ENCODE measurements at regions not wholly inside any gene's neighbourhood (a gene's known extent, or its start where the extent isn't known, plus 50 kb on each side); places are given as distances from the start of the nearest gene placed in this dataset.
"Not testable (repeated sequence)": the region's sequence is repeated elsewhere in the genome, so short reads cannot be mapped to it uniquely, and the experiment has no call there.

- H3K27ac ChIP-seq: no peak overlapping the region
- no peak for DNase-seq (ENCODE audit: low read depth, low spot score)
These were observed 420.8 kb downstream of the FUT8 start for GRCh38 chr14:65833267-65833880.

DNA sequence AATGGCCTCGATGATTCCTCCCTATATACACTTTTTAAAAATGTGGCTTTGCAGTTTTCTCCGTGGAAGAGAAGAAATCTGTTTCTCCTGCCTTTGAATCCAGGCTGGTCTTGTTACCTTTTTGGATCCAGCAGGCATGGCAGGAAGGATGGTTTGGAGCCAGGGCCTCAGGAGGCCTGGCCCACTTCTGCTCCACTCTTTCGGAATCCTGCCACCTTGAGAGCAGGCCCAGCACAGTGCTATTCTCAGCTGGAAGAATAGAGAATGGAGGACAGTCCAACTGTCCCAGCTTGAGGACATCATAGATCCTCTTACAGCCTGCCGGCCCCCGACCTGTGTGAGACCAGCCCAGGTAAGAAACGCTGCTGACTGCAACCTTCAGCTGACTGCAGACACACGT, 421.5 kb downstream of the FUT8 start:
- no peak for DNase-seq (ENCODE audit: low read depth, low spot score)
- H3K27ac ChIP-seq: no peak overlapping the region

DNA sequence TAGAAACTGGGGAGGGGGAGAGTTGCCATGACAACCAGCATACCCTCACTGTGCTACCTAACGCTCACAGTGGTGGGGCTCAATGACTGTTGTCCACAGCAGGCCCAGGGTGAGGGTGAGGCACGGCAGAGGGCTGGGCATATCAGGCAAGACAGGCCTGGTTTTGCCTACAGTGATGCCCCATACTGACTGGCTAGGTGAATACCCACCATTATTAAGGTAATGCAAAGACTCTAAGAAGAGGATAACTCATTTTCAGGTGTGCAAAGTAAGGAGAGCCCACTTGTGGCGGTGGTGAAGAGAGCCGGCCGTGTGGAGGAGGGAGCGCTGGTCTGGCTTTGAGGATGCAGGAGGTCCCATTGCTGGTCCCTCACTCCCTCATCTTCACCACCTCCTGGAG, 422.3 kb downstream of the FUT8 start:
- DNase-seq (ENCODE audit: low read depth, low spot score): no peak
- no peak overlapping the region for H3K27ac ChIP-seq

GRCh38 chr14:65835501-65835900, 423.0 kb downstream of the FUT8 start:
- DNase-seq (ENCODE audit: low read depth, low spot score): no peak
- H3K27ac ChIP-seq: no peak overlapping the region

DNA sequence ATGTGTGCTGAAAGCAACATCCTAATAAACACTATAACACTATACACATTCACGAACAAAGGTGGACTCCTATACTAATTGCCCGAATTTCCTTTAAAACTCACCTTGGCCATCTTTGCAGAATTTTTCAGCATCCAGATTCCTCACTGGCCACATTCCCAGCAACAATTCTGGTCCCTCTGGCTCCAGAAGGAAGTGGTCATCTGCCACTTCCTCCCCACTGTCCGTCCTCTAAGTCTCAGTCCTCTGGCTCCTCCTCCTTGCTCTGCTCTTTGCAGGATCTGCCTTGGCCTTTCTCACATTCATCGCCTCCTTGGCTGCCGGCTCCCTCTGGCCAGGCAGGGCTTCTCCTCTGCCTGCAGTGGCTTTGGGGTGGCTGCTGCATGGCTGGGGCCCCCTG, 426.0 kb downstream of the FUT8 start:
- H3K27ac ChIP-seq: no peak overlapping the region
- DNase-seq (ENCODE audit: low read depth, low spot score): no peak

GRCh38 chr14:65840118-65840751, 427.7 kb downstream of the FUT8 start:
- no peak overlapping the region for H3K27ac ChIP-seq
- no peak for DNase-seq (ENCODE audit: low read depth, low spot score)

DNA sequence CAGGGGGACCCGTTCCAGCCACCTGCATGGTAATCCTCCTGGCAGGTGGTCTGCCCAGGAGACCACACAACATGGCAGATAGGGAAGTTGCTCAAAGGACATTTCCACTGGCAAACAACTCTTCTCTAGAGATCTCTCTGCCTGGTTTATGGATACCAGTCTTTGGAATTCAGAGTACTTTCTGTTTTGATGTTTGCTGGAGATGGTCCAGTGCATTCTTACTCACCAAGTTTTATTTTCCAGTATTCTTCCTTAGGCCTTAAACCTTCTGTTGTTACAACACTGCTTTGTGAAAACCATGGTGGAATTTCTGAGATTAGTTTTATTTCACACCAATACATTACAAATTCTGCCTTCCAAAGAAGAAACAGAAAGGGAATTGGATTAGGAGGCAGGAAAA, 428.3 kb downstream of the FUT8 start:
- no peak overlapping the region for H3K27ac ChIP-seq
- DNase-seq (ENCODE audit: low read depth, low spot score): no peak

GRCh38 chr14:65846196-65846868, 433.8 kb downstream of the FUT8 start:
- H3K27ac ChIP-seq: no peak overlapping the region
- no peak for DNase-seq (ENCODE audit: low read depth, low spot score)

DNA sequence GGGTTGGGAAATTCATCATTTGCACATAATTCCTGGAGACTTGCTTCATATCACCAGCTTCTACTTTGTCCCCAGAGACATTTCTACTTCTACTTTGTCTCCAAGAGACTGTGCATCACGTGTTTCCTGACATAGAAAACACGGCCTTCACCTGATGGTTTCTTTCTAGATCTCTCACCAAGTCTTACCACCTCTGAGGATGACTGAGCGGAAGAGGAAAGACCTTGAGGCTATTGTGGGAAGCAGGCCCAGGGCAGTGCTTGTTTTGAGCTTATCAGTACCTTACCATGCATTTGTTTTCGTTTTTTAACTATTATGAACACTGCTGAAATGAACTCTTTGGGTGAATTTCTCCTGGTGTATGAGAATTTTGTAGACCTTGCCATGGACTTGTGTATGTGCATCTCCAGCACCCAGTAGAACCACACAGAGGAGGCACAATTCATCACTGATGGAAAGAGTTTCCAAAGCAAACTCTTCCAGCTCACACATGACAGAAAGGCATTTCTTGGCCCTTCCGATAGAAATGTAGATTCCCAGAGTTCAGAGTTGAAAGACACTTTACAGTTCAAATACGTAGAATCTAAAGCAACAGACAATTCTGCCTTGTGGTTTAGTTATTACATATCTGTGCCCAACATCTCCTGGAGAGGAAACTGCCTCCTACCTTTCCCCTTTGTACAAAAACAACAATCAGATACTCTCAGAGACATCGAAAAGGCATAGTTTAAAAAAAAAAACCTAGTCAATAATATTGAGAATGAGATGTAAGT, 434.7 kb downstream of the FUT8 start:
- DNase-seq (ENCODE audit: low read depth, low spot score): no peak
- H3K27ac ChIP-seq: no peak overlapping the region

DNA sequence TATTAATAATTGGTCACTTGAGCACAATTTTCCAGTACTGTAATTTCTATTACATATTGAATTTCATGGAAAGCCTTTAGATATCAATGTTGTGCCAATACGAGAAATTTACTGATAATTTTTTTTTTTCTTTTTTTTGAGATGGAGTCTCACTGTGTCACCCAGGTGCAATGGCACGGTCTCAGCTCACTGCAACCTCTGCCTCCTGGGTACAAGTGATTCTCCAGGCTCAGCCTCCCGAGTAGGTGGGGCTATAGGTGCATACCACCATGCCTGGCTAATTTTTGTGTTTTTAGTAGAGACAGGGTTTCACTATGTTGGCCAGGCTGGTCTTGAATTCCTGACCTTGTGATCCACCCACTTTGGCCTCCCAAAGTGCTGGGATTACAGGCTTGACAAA, 435.4 kb downstream of the FUT8 start:
- not testable (repeated sequence) for DNase-seq (ENCODE audit: low read depth, low spot score); H3K27ac ChIP-seq

GRCh38 chr14:65849091-65849490, 436.6 kb downstream of the FUT8 start:
- H3K27ac ChIP-seq: no peak overlapping the region
- DNase-seq (ENCODE audit: low read depth, low spot score): no peak

DNA sequence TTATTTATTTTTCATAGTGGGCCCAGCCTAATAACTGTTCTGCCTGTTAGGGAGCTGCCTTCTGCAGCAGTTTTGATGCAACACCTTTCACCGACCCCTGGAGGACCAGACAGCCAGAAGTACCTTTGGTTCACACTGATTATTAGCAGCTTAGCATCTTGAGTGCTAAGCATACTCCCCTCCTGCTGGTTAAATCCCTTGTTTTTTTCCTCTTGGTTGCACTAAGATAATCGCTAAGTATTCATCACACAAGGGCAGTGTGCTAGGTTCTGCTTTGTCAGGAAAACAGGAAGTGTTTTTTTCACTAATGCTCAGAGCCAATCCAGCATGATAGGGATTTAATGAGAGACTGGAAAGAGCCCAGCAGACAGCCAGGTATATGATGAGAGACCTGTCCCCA, 437.0 kb downstream of the FUT8 start:
- H3K27ac ChIP-seq: no peak overlapping the region
- DNase-seq (ENCODE audit: low read depth, low spot score): no peak

DNA sequence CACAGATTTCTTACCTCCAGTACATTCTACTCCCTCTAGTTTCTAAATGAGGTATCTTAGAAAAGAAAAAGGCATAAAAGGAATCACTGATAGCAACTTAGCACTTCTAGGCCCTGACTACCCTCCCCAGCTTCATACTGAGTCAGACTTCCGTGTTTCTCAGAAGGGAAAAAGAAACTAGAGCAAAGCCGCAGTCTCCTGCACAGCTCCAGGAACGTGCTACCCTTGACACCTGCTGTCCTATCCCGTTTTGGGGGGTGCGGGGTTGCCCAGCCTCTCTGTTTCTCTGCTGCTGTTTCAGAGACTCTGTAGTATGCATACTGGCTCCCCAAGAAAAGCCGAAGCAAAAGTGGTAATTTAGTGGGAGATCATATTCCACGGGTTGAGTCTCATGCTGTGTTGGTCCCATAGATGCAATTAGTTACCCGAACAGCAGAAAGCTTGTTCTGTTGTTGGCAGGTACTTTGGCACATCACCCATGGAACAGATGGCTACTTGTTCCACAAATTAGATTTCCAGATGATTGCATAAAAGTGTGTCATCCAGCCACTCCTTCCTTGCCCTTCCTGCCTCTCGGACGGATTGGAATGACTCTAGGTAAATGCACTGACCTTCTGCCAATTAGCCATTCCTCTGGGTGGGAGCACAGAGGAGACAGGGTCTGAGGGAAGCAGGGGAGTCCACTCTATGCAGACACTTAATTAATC, 438.1 kb downstream of the FUT8 start:
- no peak for DNase-seq (ENCODE audit: low read depth, low spot score)
- no peak overlapping the region for H3K27ac ChIP-seq

GRCh38 chr14:65852689-65853088, 440.2 kb downstream of the FUT8 start:
- DNase-seq (ENCODE audit: low read depth, low spot score): no peak
- H3K27ac ChIP-seq: no peak overlapping the region

GRCh38 chr14:65853407-65853955, 441.0 kb downstream of the FUT8 start:
- no peak overlapping the region for H3K27ac ChIP-seq
- no peak for DNase-seq (ENCODE audit: low read depth, low spot score)

DNA sequence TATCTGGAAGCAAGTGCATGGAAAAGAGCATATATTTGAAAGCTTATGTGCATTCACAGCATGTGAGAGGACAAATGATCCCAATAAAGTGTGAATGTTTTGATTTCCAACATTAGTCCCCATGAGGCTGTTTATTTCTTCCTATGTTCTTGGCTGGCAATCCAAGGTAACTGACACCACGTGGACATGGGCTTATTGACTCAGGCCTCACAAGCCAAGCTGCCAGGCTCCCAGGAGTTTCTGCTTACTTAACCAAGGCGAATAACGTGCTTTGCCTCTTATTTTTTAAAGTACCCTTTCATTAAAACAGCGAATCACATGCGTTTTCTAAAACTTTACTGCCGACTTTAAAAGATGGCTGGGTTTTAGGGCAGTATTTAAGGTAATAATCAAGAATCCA, 441.7 kb downstream of the FUT8 start:
- H3K27ac ChIP-seq: no peak overlapping the region
- DNase-seq (ENCODE audit: low read depth, low spot score): no peak

GRCh38 chr14:65860956-65861611, 448.6 kb downstream of the FUT8 start:
- DNase-seq (ENCODE audit: low read depth, low spot score): no peak
- no peak overlapping the region for H3K27ac ChIP-seq

DNA sequence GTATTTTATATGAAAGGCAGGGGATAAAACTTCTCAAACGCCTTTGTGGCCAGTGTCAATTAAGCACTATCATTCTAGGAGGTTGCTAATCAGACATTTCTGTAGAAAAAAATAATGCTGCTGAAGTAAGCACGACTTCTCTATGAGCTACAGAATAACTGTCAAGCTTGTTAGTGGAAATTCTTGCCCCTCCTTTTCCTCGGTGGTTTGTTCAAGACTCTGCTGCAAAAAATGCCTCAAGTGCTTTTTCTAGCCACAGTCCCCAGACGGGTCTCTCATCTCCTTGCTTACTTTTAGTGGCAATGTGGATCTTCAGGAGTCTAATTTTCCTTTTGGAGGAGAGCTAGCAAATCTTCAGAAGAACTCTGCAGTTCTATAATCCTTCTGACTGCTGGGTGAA, 452.0 kb downstream of the FUT8 start:
- DNase-seq (ENCODE audit: low read depth, low spot score): no peak
- no peak overlapping the region for H3K27ac ChIP-seq

- no peak for DNase-seq (ENCODE audit: low read depth, low spot score)
These were observed 452.5 kb downstream of the FUT8 start for GRCh38 chr14:65864984-65865383.

DNA sequence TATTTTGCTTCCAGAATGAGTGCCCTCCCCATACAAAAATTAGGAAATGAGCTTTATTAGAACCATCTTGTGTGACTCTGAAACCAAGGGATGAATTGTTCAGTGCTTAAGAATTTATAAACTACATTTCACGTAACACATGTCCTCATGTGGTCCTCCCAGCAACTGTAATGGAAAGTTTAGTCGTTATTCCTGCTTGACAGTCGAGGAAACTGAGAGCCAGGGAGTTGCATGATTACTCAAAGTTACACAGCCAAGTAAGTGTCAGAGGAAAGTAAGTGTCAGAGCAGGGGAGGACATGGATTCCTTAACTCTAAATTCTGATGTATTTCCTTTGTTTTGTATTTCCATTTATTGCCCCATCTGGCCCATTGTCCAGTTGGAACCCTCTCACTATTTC, 453.9 kb downstream of the FUT8 start:
- no peak overlapping the region for H3K27ac ChIP-seq
- no peak for DNase-seq (ENCODE audit: low read depth, low spot score)

More at GRCh38 chr14:65864984-65865383, 452.5 kb downstream of the FUT8 start:
- H3K27ac ChIP-seq: no peak overlapping the region

Measured in epithelial cell of prostate (primary cell).